Body of pancreas (tissue), 4 donors: ENCODE measurements at regions not wholly inside any gene's neighbourhood (a gene's known extent, or its start where the extent isn't known, plus 50 kb on each side); places are given as distances from the start of the nearest gene placed in this dataset.

ENCODE experiments used
- POLR2A ChIP-seq, 3 donors: fragments of 450-650 bp; IDR thresholded peaks; one replicate each; pipeline ENCODE4 v1.6.1; 2016; ENCODE audit warnings: antibody characterized with exemption in 3 of 3, mild to moderate bottlenecking in 2 of 3
- TF ChIP-seq, protein P1 (sequence below), 7 experiments: fragments of 450-650 bp in 4 of 7; fragments of 200-600 bp in 3 of 7; sonication (generic) in 3 of 7; IDR thresholded peaks; one replicate each; pipeline ENCODE4 v1.5.1; 2016 to 2019; ENCODE audit warnings: antibody characterized with exemption in 7 of 7

DNA sequence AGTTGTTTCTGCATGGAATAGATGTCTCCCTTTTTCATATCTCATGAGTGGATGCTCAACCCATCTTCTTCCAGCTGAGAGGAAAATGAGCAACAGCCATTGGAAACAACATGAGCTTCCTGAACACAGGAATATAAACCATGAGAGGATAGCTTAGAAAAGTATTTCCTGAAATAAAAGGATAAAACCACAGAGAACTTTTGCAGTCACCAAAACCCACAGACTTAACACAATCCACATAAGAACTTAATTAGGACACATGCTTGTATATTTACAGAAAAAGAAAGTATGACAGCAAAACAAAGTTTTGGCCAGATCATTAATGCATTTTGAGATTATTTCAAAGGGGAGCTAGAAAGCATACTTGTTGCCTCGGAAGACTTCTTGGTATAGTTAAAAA lies 180.5 kb upstream of the RASGRP1 start:
- TF ChIP-seq, protein P1, sequence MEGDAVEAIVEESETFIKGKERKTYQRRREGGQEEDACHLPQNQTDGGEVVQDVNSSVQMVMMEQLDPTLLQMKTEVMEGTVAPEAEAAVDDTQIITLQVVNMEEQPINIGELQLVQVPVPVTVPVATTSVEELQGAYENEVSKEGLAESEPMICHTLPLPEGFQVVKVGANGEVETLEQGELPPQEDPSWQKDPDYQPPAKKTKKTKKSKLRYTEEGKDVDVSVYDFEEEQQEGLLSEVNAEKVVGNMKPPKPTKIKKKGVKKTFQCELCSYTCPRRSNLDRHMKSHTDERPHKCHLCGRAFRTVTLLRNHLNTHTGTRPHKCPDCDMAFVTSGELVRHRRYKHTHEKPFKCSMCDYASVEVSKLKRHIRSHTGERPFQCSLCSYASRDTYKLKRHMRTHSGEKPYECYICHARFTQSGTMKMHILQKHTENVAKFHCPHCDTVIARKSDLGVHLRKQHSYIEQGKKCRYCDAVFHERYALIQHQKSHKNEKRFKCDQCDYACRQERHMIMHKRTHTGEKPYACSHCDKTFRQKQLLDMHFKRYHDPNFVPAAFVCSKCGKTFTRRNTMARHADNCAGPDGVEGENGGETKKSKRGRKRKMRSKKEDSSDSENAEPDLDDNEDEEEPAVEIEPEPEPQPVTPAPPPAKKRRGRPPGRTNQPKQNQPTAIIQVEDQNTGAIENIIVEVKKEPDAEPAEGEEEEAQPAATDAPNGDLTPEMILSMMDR (IDR thresholded peaks at IDR 0.05) = no peak
- TF ChIP-seq POLR2A (IDR thresholded peaks at IDR 0.05) = no peak
